ENCODE measurements at regions not wholly inside any gene's neighbourhood (a gene's known extent, or its start where the extent isn't known, plus 50 kb on each side); places are given as distances from the start of the nearest gene placed in this dataset.

DNA sequence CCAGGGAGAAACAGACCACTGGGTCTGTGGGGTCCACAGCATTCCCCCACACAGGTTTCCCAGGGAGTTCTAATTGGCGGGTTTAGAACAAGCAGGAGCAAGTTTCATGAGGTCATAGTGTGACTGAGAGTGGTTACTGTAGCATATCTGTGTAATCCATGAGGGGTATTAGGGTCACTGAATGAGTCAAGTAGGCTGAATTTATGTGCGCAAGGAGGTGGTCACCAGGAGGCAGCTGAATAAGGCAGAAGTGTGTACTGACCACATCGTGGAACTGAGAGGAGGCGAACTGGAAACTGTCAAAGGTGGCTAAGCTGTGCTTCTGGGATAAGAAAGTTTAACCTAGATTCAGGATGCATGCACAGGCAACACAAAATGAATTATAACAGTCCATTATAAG, 876.0 kb downstream of the METTL15 start:
- no peak for DNase-seq (ENCODE audit: low spot score)

GRCh38 chr11:28983780-28984179, 875.6 kb downstream of the METTL15 start:
- DNase-seq (ENCODE audit: low spot score): no peak

DNA sequence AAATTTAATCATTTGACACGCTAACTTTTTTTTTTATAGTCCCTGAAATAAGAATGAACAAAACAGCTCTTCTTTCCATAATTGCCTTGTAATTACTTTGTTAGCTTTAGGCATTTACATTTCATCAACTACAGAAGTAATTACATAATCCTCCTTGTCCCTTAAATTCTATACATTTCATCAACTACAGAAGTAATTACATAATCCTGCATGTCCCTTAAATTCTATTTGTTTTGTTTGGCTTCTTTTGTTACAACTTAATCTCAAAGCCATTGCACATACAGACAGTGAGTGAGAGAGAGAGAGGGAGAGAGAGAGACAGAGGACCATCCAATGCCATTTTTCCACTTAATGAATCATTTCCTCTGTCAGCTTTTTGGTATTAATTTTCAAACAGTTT, 873.2 kb downstream of the METTL15 start:
- DNase-seq (ENCODE audit: low spot score): no peak

DNA sequence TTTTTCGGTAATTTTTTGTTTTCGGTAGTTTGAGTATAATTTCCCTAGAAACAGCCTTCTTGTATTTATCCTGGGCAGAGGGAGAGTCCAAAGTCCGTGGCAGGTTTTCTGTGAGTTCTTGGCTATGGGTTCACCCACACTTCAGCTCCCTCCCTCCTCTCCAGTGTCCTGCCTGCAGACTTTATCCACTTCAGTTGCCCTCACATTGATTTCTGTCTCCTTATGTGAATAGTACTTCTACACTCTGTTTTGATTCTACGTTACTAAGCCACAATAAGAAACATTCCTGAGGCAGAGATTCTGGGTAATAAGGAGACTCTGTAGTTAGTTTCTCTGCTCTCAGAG, 868.6 kb downstream of the METTL15 start:
- no peak for DNase-seq (ENCODE audit: low spot score)

DNA sequence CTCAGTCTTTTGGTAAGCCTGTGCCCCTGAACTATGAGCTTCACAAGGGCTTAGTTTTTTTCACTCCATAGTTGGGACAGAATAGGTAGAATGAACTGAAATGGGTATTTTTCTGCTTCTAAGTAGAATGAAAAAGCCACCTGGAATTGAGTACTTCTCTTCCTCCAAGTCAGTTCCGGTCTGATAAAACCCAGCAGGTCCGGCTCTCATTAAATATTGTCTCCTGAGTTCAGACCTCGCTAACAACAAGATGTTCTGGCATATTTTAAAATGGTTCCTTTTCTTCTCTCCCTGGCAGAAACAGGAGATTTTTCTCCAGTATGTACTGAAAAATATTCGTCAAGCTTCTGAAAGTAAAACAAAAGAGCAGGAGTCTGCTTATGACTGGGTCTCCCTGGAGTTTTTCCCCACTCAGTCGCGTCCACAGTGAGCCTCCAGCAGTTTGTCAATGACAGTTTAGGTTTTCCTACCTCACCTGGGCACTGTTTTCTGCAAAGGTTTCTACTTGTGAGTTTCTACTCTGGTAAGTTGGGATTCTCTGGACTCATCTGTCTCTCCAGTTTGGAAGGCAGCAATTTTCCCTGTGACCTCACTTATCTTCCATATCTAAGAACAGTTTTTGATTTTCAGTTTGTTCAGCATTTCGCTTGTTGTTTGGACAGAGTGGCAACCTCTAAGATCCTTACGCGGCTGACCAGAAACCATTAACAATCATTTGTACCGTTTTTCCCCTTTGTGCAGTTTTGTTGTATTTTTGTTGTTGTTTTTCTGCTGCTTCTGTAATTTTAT, 868.0 kb downstream of the METTL15 start:
- DNase-seq (ENCODE audit: low spot score): no peak

DNA sequence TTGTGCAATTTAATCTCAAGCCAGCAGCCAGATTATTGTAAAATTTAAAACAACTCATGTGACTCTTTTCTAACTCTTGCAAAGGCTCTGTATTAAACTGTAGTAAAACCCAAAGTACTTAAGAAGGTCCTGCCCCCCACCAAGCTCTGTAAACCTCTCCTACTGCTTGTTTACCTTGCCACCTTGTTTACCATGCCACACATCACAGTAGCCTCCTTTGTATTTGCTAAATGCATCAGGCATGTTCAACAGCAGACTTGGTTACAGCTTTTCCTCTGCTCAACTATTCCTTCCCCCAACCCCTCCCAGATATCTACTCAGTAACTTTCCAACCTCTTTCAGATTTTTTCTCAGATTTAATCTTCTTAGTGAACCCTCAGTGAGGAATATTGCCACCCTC, 861.6 kb downstream of the METTL15 start:
- no peak for DNase-seq (ENCODE audit: low spot score)

DNA sequence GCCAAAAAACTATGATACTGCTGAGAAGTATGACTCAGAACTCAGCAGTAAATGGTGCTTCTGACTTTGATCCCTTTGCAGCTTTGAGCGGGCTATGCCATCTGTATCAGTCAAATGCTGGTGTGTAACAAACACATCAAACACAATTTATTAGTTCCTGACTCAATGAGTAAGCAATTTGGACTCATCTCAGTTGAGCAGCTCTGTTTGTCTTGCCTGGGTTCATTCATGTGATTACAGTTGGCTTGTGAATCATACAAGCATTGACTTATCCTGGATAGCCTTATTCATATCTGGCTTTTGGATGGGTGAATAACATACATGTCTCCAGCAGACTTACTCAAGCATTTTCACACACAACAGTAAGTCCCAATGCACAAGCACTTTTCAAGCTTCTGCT, 858.8 kb downstream of the METTL15 start:
- no peak for DNase-seq (ENCODE audit: low spot score)

GRCh38 chr11:28965819-28966218, 857.6 kb downstream of the METTL15 start:
- no peak for DNase-seq (ENCODE audit: low spot score)

DNA sequence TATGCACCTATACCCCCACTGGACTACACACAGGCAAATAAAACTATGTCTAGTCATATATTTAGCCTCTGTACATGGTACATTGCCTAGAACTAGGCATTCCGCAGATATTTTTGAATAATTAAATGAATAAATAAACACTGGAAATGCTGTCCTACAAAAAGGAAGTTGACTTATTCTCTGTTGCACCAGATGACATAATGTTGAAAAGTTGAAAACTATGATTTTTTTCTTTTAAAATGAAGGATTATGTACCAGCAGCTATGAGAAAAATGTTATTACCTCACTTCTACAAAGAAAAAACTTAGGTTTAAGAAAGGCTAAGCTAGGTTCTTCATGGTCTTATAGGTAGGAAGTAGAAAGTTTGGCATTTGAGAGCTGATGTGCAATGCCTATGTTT, 856.6 kb downstream of the METTL15 start:
- no peak for DNase-seq (ENCODE audit: low spot score)

DNA sequence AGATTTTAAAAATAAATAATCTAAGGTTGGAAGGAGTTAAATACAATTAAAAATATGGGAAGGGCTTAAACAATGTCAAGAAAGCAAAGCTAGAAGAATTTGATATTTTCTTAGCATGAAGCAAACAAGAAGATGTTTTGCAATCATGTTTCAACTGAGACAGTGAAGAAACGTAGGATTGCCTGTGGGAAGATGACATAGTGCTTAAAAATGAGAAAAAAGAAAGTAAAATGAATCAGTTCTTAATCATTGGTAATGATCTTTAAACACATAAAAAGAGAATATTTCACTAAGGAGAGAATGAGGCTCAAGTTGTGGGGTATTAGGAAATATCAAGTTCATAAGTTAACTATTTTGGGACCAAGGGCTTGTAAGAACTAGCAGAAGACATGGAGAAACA, 855.0 kb downstream of the METTL15 start:
- DNase-seq (ENCODE audit: low spot score): no peak

DNA sequence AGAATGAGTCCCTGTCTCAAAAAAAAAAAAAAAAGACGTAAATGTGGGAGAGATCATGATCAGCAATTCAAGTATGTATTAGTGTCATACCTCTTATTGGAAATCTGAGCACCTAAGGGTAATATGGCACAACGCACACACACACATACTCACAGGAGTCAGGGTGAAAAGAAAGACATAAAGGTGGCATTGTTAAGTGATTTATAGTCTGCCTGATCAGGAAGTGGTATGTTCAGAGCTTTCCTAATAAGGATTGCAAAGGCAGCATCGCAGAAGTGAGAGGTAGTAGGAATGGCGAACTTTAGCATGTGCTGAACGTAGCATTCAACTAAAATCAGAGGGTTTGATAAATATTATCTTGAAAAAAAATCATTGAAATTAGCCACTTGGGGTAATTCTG, 854.3 kb downstream of the METTL15 start:
- DNase-seq (ENCODE audit: low spot score): no peak

GRCh38 chr11:28961726-28962125, 853.5 kb downstream of the METTL15 start:
- no peak for DNase-seq (ENCODE audit: low spot score)

- DNase-seq (ENCODE audit: low spot score): no peak
Measured at GRCh38 chr11:28956446-28956845, 848.3 kb downstream of the METTL15 start.

DNA sequence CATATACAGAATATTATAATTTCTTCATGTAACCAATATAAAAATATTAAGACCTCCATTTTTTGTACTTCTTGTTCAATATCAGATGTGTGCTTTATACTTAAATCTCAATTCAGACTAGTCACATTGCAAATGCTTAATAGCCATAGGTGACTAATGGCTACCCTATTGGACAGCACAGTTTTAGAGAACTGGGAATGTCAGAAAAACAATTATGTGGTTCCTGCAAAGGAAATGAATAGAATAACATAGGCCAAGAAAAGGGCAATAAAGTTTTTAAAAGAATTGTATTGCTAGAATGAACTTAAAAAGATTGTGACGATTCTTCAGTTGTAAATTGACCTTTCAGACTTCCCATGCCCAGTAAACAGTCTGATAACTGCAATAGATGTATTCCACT, 843.0 kb downstream of the METTL15 start:
- DNase-seq (ENCODE audit: low spot score): no peak

DNA sequence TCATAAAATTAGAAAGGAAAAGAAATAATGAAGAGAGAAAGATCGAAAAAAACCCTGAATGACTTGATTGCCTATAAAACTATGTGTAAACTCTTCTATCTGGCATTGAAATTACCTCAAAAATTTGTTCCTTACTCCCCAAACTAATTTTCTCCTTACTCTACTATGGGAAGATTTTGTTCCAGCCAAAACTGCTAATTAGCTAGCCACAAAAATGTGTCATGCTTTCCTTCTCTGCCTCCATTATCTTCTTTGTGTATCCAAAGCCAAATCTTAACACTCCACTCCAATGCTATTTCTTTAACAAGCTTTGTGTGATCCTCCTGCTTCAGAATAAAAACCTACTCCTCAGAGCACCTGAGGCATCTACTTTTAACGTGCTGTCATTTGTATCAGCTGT, 831.2 kb downstream of the METTL15 start:
- no peak for DNase-seq (ENCODE audit: low spot score)

GRCh38 chr11:28938091-28938490, 829.9 kb downstream of the METTL15 start:
- DNase-seq (ENCODE audit: low spot score): no peak

DNA sequence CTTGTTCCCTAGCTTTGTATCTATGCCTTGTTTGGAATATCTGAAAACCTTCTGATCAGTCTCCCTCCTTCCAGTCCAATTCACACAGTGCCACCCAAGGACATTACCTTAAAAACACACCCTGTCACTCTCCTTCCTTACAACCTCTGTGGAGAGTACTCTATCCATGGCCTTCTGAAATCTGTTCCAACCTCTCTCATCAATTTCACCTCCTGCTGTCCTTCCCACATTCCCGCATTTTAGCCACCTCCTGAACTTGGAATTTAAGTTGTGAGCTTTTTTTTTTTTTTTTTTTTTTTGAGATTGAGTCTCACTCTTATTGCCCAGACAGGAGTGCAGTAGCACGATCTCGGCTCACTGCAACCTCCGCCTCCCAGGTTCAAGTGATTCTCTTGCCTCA, 824.8 kb downstream of the METTL15 start:
- no peak for DNase-seq (ENCODE audit: low spot score)

- no peak for DNase-seq (ENCODE audit: low spot score)
Measured at GRCh38 chr11:28924004-28924403, 815.8 kb downstream of the METTL15 start.

DNA sequence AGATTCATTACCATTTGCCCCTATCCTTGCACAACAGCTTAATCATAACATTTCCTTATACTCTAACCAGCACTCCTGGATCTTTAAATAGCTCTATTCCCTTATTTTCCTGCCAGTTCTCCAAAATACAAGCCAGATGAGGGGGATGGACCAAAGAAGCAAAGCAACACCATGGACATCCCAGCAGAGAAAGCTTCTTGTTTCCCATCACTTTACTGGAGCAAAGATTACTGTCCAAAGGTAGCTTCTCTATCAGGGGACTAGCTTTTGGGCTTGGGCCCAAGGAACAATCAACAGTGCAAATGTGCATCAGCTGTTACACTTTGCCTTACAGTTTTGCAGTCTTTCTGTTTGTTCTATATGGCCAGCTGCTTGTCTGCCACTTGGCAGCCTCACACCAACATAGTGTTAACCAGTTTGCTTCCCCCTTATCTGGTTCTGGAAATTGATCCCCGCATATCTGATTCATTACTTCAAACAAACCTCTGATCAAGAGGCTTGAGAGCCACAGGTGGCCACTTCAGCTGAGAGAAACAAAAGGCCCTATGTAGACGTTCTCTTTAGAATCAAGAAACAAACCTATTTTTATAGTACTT, 814.3 kb downstream of the METTL15 start:
- no peak for DNase-seq (ENCODE audit: low spot score)

DNA sequence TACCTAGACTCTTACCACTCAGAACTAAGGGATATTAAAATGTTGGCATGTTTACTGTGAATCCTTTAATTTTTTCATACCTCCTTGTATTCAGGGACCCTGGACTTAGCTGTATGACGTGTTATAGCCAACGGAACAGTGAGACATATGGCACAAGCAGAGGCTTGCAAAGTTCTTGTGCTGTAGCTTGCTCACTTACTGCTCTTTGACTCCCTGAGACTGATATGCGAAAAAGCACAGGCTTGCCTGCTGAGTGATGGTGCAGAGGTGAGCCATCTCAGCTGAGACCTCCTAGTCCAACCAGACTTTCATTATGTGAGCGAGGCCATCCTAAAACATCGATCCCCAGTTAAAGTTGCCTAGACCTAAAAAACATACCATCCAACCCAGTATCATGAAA, 811.0 kb downstream of the METTL15 start:
- DNase-seq (ENCODE audit: low spot score): no peak

- DNase-seq (ENCODE audit: low spot score): no peak
Measured at GRCh38 chr11:28913883-28914282, 805.7 kb downstream of the METTL15 start.

DNA sequence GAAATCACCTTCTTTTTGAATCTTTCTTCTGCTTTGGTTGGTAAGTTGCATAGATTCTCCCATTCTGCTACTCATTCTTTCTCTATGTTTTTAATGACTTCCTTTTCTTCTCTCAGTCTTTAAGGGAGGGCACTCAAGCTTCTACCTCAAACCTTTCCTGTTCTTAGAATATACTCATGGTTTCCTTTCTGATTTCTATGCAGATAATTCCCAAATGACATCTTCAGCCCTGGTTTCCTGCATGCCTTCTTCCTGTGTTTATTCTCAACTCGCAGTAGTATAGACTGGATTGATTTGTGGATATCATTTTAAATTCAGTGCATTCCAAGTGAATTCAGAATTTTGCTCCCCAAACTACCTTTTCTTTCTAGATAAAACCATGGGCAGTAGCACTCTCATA, 803.6 kb downstream of the METTL15 start:
- DNase-seq (ENCODE audit: low spot score): no peak

- DNase-seq (ENCODE audit: low spot score): no peak
Measured at GRCh38 chr11:28910926-28911325, 802.7 kb downstream of the METTL15 start.

- DNase-seq (ENCODE audit: low spot score): no peak
Measured at GRCh38 chr11:28903716-28904115, 795.5 kb downstream of the METTL15 start.

All from Ammon's horn (tissue), 1 donor.